ENCODE measurements at regions not wholly inside any gene's neighbourhood (a gene's known extent, or its start where the extent isn't known, plus 50 kb on each side); places are given as distances from the start of the nearest gene placed in this dataset.

DNA sequence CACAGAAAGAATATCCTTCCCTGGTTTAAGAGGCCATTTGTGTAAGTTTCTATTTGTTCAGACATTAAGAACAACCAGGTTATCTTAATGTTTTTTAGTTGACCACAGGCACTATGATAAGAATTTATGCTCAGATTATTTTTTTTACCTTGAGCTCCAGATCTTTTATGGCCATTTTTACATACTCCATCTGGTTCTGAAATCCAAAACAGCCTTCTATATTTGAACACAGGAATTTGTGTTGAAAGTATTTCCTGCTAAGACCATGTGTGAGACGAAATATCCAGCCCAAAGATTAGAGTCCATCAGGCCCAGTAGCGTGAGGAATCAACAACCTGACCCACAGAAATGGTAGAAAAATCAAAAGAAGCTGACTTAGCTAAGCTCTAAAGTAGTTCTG lies 569.9 kb upstream of the FAT3 start:
- Histone ChIP-seq H3K4me3 (ENCODE audit: low read length) (no peak overlapping the region), H3K9me3 (ENCODE audit: control insufficient read depth in 2 of 3, low read length in 3 of 3) (no peaks in the 10 kb centered on the region), H3K36me3 (ENCODE audit: control insufficient read depth in 2 of 3, insufficient read depth in 3 of 3, low read length in 3 of 3) (no peaks in the 10 kb centered on the region), H3K27me3 (ENCODE audit: control insufficient read depth in 2 of 2, insufficient read depth in 2 of 2, low read length in 2 of 2) (no peaks in the 10 kb centered on the region), H3K4me1 (ENCODE audit: control insufficient read depth in 2 of 2, insufficient read depth in 2 of 2, low read length in 2 of 2) (no peaks in the 10 kb centered on the region), H3K27ac (ENCODE audit: low read depth, low read length) (no peak overlapping the region)
- CTCF ChIA-PET: no interaction called here
- H3K36me3 Mint-ChIP-seq: no peaks in the 10 kb centered on the region
- H3K27me3 Mint-ChIP-seq: no peaks in the 10 kb centered on the region
- DNase-seq: no peak
- ATAC-seq: no peak
- peaks cover 0 to 10% (median 4%) of the 10 kb centered on the region in 11 donors for H3K9me3 Mint-ChIP-seq
- H3K27ac Mint-ChIP-seq: no peak overlapping the region
- intact Hi-C loops (cut with micrococcal nuclease): no loop called here
- POLR2A ChIA-PET: no interaction called here
- no peaks in the 10 kb centered on the region for H3K4me1 Mint-ChIP-seq
- H3K4me3 Mint-ChIP-seq: no peak overlapping the region

DNA sequence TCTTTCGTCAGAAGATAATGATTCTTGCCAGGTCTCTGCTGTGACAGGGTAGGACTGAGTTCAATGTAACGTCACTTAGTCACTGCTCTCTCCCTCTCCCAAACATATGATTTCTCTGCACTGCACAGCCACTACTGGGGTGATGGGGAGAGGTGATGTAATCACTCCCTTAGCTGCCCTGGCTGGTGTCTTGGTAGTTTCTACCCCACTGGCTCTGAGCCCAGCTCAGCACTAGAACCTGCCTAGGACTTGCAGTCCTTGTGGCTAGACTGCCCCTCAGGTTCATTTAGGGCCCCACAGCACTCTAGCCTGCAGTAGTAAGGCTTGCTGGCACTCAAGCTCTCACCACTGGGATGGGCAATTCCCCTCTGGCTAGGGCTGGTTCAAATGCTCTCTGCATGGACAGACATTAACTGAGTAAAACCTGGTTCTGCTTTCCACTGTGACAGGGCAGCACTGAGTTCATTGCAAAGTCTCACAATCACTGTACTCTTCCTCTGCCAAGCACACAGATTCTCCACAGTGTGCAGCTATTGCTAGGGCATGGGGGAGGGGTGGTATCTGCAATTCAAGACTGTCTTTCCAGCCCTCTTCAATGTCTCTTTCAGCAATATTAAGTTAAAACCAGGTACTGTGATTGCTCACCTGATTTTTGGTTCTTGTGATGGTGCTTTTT lies 571.4 kb upstream of the FAT3 start:
- Mint-ChIP-seq H3K36me3 (no peaks in the 10 kb centered on the region), H3K27me3 (no peaks in the 10 kb centered on the region), H3K9me3 (peaks cover 0 to 10% (median 3%) of the 10 kb centered on the region in 11 donors), H3K27ac (no peak overlapping the region), H3K4me1 (no peaks in the 10 kb centered on the region), H3K4me3 (no peak overlapping the region)
- ChIA-PET POLR2A (no interaction called here), CTCF (no interaction called here)
- intact Hi-C loops (cut with micrococcal nuclease): no loop called here
- no peak for ATAC-seq
- Histone ChIP-seq H3K36me3 (ENCODE audit: control insufficient read depth in 2 of 3, insufficient read depth in 3 of 3, low read length in 3 of 3) (no peaks in the 10 kb centered on the region), H3K9me3 (ENCODE audit: control insufficient read depth in 2 of 3, low read length in 3 of 3) (no peaks in the 10 kb centered on the region), H3K4me3 (ENCODE audit: low read length) (no peak overlapping the region), H3K4me1 (ENCODE audit: control insufficient read depth in 2 of 2, insufficient read depth in 2 of 2, low read length in 2 of 2) (no peaks in the 10 kb centered on the region), H3K27ac (ENCODE audit: low read depth, low read length) (no peak overlapping the region), H3K27me3 (ENCODE audit: control insufficient read depth in 2 of 2, insufficient read depth in 2 of 2, low read length in 2 of 2) (no peaks in the 10 kb centered on the region)
- no peak for DNase-seq

DNA sequence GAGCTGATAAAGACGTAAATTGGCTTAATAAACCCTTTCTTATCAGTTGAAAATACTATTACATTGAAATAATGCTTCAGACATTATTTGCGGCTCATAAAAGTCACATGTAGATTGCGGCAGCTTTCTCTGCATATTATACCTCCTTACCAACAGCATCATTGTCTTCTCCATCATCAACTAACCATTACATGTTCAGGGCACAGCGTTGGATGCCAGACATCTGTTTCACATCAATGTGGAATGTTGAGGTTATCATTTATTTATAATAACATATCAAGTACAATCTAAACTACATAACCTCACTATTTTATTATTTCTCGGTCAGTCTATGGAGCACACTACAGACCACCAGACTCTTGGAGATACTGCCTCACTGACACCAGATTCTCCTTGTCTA lies 573.8 kb upstream of the FAT3 start:
- Histone ChIP-seq H3K27me3 (ENCODE audit: control insufficient read depth in 2 of 2, insufficient read depth in 2 of 2, low read length in 2 of 2) (no peaks in the 10 kb centered on the region), H3K36me3 (ENCODE audit: control insufficient read depth in 2 of 3, insufficient read depth in 3 of 3, low read length in 3 of 3) (no peaks in the 10 kb centered on the region), H3K9me3 (ENCODE audit: control insufficient read depth in 2 of 3, low read length in 3 of 3) (no peaks in the 10 kb centered on the region), H3K4me1 (ENCODE audit: control insufficient read depth in 2 of 2, insufficient read depth in 2 of 2, low read length in 2 of 2) (no peaks in the 10 kb centered on the region), H3K27ac (ENCODE audit: low read depth, low read length) (no peak overlapping the region), H3K4me3 (ENCODE audit: low read length) (no peak overlapping the region)
- Mint-ChIP-seq H3K36me3 (no peaks in the 10 kb centered on the region), H3K9me3 (peaks cover 0 to 10% (median 0%) of the 10 kb centered on the region in 11 donors), H3K4me3 (no peak overlapping the region), H3K27ac (no peak overlapping the region), H3K27me3 (no peaks in the 10 kb centered on the region), H3K4me1 (no peaks in the 10 kb centered on the region)
- DNase-seq (no peak), ATAC-seq (no peak)
- ChIA-PET CTCF (no interaction called here), POLR2A (no interaction called here)
- intact Hi-C loops (cut with micrococcal nuclease): no loop called here

DNA sequence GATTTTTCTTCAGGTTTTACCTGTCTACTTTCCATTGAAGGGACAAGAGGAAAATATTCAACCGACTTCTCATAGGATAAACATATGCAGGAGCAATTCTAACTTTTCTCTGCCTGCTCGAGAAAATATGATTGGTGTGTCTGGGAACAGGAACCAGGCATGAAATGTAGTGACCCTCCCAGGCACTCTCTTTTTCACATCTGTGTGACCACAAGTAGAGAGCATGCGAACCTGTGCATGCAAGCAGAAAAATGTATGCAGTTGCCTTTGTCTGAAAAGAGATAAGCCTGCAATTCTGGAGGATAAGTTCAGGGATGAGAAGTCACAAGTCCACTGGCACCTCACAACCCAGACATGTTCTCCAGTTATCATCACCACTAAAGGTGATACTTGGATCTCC lies 583.5 kb upstream of the FAT3 start:
- Histone ChIP-seq H3K27me3 (ENCODE audit: control insufficient read depth in 2 of 2, insufficient read depth in 2 of 2, low read length in 2 of 2) (no peaks in the 10 kb centered on the region), H3K4me1 (ENCODE audit: control insufficient read depth in 2 of 2, insufficient read depth in 2 of 2, low read length in 2 of 2) (no peaks in the 10 kb centered on the region), H3K4me3 (ENCODE audit: low read length) (no peak overlapping the region), H3K36me3 (ENCODE audit: control insufficient read depth in 2 of 3, insufficient read depth in 3 of 3, low read length in 3 of 3) (no peaks in the 10 kb centered on the region), H3K9me3 (ENCODE audit: control insufficient read depth in 2 of 3, low read length in 3 of 3) (no peaks in the 10 kb centered on the region), H3K27ac (ENCODE audit: low read depth, low read length) (no peak overlapping the region)
- intact Hi-C loops (cut with micrococcal nuclease): no loop called here
- Mint-ChIP-seq H3K27ac (no peak overlapping the region), H3K4me3 (no peak overlapping the region), H3K36me3 (no peaks in the 10 kb centered on the region), H3K9me3 (peaks cover 0 to 30% (median 6%) of the 10 kb centered on the region in 11 donors), H3K4me1 (no peaks in the 10 kb centered on the region), H3K27me3 (no peaks in the 10 kb centered on the region)
- DNase-seq (no peak), ATAC-seq (no peak)
- ChIA-PET CTCF (no interaction called here), POLR2A (no interaction called here)

DNA sequence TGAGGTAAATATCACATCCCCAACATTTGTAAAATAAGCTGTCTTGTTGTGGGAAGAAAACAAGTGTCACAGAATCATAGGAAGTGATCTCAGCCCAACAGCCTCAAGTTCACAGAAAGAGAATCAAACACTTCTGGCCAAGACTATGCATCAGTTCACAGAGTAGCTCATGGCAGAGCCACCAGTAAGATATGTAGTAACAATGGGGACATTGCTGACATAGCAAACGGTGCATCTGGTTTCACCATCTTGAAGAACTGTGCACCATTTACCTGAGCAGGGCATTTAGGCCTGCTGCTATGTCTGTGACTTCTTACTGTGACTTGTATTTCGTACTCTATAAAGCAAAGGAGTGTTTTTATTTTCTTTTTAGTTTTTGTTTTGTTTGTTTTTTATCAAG lies 585.3 kb upstream of the FAT3 start:
- no peak overlapping the region for H3K4me3 Mint-ChIP-seq
- ChIA-PET POLR2A (no interaction called here), CTCF (no interaction called here)
- ATAC-seq: no peak
- Histone ChIP-seq H3K9me3 (ENCODE audit: control insufficient read depth in 2 of 3, low read length in 3 of 3) (no peaks in the 10 kb centered on the region), H3K27ac (ENCODE audit: low read depth, low read length) (no peak overlapping the region), H3K27me3 (ENCODE audit: control insufficient read depth in 2 of 2, insufficient read depth in 2 of 2, low read length in 2 of 2) (no peaks in the 10 kb centered on the region), H3K4me1 (ENCODE audit: control insufficient read depth in 2 of 2, insufficient read depth in 2 of 2, low read length in 2 of 2) (no peaks in the 10 kb centered on the region), H3K4me3 (ENCODE audit: low read length) (no peak overlapping the region), H3K36me3 (ENCODE audit: control insufficient read depth in 2 of 3, insufficient read depth in 3 of 3, low read length in 3 of 3) (no peaks in the 10 kb centered on the region)
- H3K27me3 Mint-ChIP-seq: no peaks in the 10 kb centered on the region
- intact Hi-C loops (cut with micrococcal nuclease): no loop called here
- no peaks in the 10 kb centered on the region for H3K4me1 Mint-ChIP-seq
- H3K9me3 Mint-ChIP-seq: peaks cover 0 to 28% (median 6%) of the 10 kb centered on the region in 11 donors
- no peaks in the 10 kb centered on the region for H3K36me3 Mint-ChIP-seq
- DNase-seq: no peak
- H3K27ac Mint-ChIP-seq: no peak overlapping the region

DNA sequence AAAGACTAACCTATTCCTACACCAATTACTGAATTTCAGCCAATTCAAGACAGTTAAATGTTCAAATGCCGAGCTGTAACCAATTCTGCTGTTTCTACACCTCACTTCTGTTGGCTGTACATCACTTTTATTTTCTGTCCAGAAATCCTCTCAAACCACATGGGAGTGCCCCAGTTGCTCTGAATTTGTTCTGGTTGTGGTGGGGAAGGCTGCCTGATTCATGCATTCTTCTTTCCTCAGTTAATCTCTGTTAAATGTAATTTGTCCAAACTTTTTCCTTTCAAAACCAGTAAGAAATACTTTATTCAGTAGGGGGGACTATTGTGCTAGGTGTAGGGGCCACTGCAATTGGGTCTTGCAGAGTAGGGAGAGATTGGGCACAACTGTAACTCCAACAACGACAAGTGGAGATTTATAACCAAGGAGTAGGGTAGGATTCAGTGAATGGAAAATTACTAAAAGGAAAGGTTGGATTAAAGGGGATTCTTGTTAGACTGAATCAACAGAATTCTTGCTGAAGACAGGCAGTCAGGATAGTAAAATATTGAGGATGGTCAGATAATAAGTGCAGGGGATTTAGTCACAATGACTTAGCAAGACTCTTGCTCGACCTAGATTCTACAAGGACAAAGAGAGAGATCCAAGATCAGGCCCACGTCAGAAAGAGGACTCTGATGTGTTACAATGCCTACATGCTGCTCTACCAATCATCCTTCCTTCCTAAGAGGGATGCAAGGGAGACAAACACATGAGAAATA lies 593.5 kb upstream of the FAT3 start:
- H3K9me3 ChIP-seq (ENCODE audit: control insufficient read depth in 2 of 3, low read length in 3 of 3): no peaks in the 10 kb centered on the region
- intact Hi-C loops (cut with micrococcal nuclease): no loop called here
- no peaks in the 10 kb centered on the region for H3K27me3 ChIP-seq (ENCODE audit: control insufficient read depth in 2 of 2, insufficient read depth in 2 of 2, low read length in 2 of 2)
- H3K36me3 ChIP-seq (ENCODE audit: control insufficient read depth in 2 of 3, insufficient read depth in 3 of 3, low read length in 3 of 3): no peaks in the 10 kb centered on the region
- POLR2A ChIA-PET: no interaction called here
- H3K4me1 ChIP-seq (ENCODE audit: control insufficient read depth in 2 of 2, insufficient read depth in 2 of 2, low read length in 2 of 2): no peaks in the 10 kb centered on the region
- no peak overlapping the region for H3K4me3 ChIP-seq (ENCODE audit: low read length)
- H3K27ac Mint-ChIP-seq: no peak overlapping the region
- no peak overlapping the region for H3K4me3 Mint-ChIP-seq
- H3K9me3 Mint-ChIP-seq: peaks cover 0 to 18% (median 2%) of the 10 kb centered on the region in 11 donors
- DNase-seq (no peak), ATAC-seq (no peak)
- no peaks in the 10 kb centered on the region for H3K27me3 Mint-ChIP-seq
- CTCF ChIA-PET: no interaction called here
- no peak overlapping the region for H3K27ac ChIP-seq (ENCODE audit: low read depth, low read length)
- H3K36me3 Mint-ChIP-seq: no peaks in the 10 kb centered on the region
- no peaks in the 10 kb centered on the region for H3K4me1 Mint-ChIP-seq

DNA sequence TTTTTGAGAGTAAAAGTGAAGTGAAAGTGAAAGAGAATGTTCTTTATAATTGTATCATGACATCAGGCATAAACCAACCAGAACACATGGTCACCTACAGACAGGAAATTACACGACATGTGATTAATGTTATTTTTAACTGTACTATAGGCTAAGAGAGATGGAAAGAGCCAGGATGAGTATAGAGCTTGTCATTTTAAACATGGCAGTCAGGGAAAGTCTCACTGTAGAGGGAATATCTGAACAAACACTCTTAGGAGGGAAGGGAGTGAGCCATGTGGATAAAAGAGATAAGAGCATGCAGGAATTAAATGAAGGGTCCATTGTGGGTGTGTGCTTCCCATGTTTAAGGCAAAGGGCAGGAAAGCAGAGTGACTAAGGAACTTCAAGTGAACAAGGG lies 599.1 kb upstream of the FAT3 start:
- intact Hi-C loops (cut with micrococcal nuclease): no loop called here

More for the DNA sequence above, 599.1 kb upstream of the FAT3 start:
- Mint-ChIP-seq H3K27ac (no peak overlapping the region), H3K4me1 (no peaks in the 10 kb centered on the region), H3K9me3 (peaks cover 0 to 22% (median 3%) of the 10 kb centered on the region in 11 donors), H3K4me3 (no peak overlapping the region), H3K36me3 (no peaks in the 10 kb centered on the region), H3K27me3 (no peaks in the 10 kb centered on the region)
- no peak for ATAC-seq
- Histone ChIP-seq H3K4me3 (ENCODE audit: low read length) (no peak overlapping the region), H3K27ac (ENCODE audit: low read depth, low read length) (no peak overlapping the region), H3K9me3 (ENCODE audit: control insufficient read depth in 2 of 3, low read length in 3 of 3) (no peaks in the 10 kb centered on the region), H3K27me3 (ENCODE audit: control insufficient read depth in 2 of 2, insufficient read depth in 2 of 2, low read length in 2 of 2) (no peaks in the 10 kb centered on the region), H3K36me3 (ENCODE audit: control insufficient read depth in 2 of 3, insufficient read depth in 3 of 3, low read length in 3 of 3) (no peaks in the 10 kb centered on the region), H3K4me1 (ENCODE audit: control insufficient read depth in 2 of 2, insufficient read depth in 2 of 2, low read length in 2 of 2) (no peaks in the 10 kb centered on the region)
- ChIA-PET CTCF (no interaction called here), POLR2A (no interaction called here)
- no peak for DNase-seq

All from naive thymus-derived CD4-positive, alpha-beta T cell (primary cell).